ENCODE measurements at regions not wholly inside any gene's neighbourhood (a gene's known extent, or its start where the extent isn't known, plus 50 kb on each side); places are given as distances from the start of the nearest gene placed in this dataset.

- no peak for DNase-seq (ENCODE audit: low read depth in 4 of 4, low spot score in 3 of 4)
Observed at GRCh38 chr5:5062525-5063302, 77.4 kb upstream of the ADAMTS16 start.

GRCh38 chr5:5063533-5063953, 76.6 kb upstream of the ADAMTS16 start:
- no peak for DNase-seq (ENCODE audit: low read depth in 4 of 4, low spot score in 3 of 4)

- DNase-seq (ENCODE audit: low read depth in 4 of 4, low spot score in 3 of 4) = no peak
Observed at GRCh38 chr5:5065472-5065871, 74.7 kb upstream of the ADAMTS16 start.

GRCh38 chr5:5066276-5067186, 73.6 kb upstream of the ADAMTS16 start:
- no peak for DNase-seq (ENCODE audit: low read depth in 4 of 4, low spot score in 3 of 4)

GRCh38 chr5:5069851-5070250, 70.3 kb upstream of the ADAMTS16 start:
- DNase-seq (ENCODE audit: low read depth in 4 of 4, low spot score in 3 of 4) = no peak

GRCh38 chr5:5071554-5071953, 68.6 kb upstream of the ADAMTS16 start:
- DNase-seq (ENCODE audit: low read depth in 4 of 4, low spot score in 3 of 4) = no peak

- DNase-seq (ENCODE audit: low read depth in 4 of 4, low spot score in 3 of 4) = no peak
Observed at GRCh38 chr5:5077236-5077635, 62.9 kb upstream of the ADAMTS16 start.

- no peak for DNase-seq (ENCODE audit: low read depth in 4 of 4, low spot score in 3 of 4)
Observed at GRCh38 chr5:5078009-5078897, 61.9 kb upstream of the ADAMTS16 start.

GRCh38 chr5:5079876-5080275, 60.3 kb upstream of the ADAMTS16 start:
- no peak for DNase-seq (ENCODE audit: low read depth in 4 of 4, low spot score in 3 of 4)

- no peak for DNase-seq (ENCODE audit: low read depth in 4 of 4, low spot score in 3 of 4)
Observed at GRCh38 chr5:5080790-5081189, 59.3 kb upstream of the ADAMTS16 start.

- DNase-seq (ENCODE audit: low read depth in 4 of 4, low spot score in 3 of 4) = no peak
Observed at GRCh38 chr5:5085381-5085780, 54.7 kb upstream of the ADAMTS16 start.

- no peak for DNase-seq (ENCODE audit: low read depth in 4 of 4, low spot score in 3 of 4)
Observed at GRCh38 chr5:5089895-5090649, 50.1 kb upstream of the ADAMTS16 start.
